NCI-H460 (cell line): ENCODE measurements at regions not wholly inside any gene's neighbourhood (a gene's known extent, or its start where the extent isn't known, plus 50 kb on each side); places are given as distances from the start of the nearest gene placed in this dataset.
"Not testable (repeated sequence)": the region's sequence is repeated elsewhere in the genome, so short reads cannot be mapped to it uniquely, and the experiment has no call there.

Source experiments
- DNase-seq: peaks from one replicate; pipeline ENCODE4 v3.0.0-alpha.2; 2016; ENCODE audit warnings: low read depth; ENCODE audit errors: extremely low read depth

DNA sequence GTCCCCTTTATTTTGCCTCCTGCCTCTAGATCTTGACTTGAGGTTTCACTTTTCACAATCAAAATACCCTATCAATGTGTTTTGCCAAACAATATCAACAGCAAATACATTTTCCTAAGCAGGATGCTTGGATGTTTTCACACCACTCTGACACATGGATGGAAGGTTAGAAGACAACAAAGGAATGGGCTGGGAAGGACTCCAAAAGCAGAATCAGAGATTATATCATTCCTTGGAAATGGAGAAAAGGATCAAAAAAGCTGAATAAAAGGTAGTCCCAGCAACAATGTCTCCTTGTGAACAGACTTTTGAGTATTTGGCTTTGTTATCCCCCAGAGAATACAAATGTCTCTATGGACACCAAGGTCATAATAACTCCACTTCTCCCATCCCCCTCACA lies 170.8 kb downstream of the ETAA1 start:
- DNase-seq = no peak

GRCh38 chr2:67570611-67571010 lies 173.5 kb downstream of the ETAA1 start:
- no peak for DNase-seq

- DNase-seq = no peak
Measured at GRCh38 chr2:67571785-67572718, 174.9 kb downstream of the ETAA1 start.

DNA sequence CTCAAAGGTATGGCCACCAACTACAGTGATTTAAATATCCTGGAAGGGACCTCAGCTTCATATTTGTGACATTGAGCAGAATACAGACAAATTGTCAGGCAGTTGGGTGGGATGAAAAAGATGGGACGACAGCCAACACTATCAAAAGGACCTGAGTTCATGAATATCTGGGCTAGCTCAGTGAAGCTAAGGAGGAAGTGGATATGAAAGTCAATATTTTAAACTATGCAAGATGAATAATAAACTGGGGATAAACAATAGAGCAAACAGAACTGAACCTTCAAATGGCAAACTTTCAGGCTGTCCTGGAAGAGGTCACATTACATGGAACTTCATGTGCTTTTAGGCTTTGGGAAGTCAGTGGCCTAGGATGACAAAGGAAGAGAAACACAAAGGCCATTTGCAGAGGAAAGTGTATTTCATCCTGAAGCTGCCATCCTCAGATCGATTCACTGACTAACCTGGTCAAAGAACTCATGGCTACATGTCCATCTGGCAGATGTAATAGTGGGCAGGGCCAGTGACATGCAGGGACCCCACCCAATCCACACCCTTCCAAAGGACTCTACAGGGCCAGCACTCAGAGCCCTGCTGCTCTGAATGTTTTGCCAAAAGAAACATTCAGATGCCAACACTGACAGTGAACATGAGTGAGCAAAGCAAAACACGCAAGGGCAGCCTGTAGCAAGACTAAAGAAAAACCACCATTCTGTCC lies 175.7 kb downstream of the ETAA1 start:
- DNase-seq = no peak

GRCh38 chr2:67574230-67574629 lies 177.1 kb downstream of the ETAA1 start:
- no peak for DNase-seq

GRCh38 chr2:67576226-67576625 lies 179.1 kb downstream of the ETAA1 start:
- no peak for DNase-seq

- DNase-seq = no peak
Measured at GRCh38 chr2:67576991-67577390, 179.9 kb downstream of the ETAA1 start.

DNA sequence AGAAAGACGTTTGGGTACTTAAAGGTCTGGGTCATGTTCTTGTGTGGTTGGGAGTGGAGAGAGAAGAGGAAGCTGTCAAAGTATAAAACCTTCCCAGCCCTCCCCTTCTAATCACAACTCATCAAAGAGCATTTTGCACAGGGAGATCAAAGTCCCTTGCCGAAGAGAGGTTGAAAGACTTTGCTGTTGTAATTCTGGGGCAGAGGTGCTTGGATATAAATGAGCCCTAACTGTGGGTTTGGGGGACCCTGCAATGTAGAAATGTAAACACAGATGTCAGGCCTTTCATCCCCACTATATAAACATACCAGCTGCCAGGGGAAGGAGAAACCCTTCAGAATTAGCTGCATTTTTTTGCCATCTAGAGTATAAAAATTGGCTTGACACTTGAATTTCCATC lies 182.1 kb downstream of the ETAA1 start:
- no peak for DNase-seq

DNA sequence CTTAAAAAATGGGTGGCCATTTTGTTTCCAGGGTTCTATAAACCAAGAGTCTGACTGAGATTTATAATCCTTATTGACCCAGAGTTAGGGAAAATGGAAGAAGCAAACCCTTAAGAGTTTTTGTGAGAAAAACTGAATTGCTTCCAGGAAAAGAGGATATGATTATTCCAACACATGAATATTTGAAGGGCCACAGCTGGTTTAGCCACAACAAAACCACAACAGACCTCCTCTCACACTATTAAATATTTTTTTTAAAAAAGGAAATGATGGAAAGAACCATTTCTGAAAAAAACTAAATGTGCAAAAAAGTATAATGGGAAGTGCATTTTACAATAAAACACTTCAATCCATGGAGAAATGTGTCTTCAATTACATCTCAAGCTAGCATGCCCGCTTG lies 182.7 kb downstream of the ETAA1 start:
- no peak for DNase-seq

- DNase-seq = no peak
Measured at GRCh38 chr2:67581751-67582150, 184.6 kb downstream of the ETAA1 start.

DNA sequence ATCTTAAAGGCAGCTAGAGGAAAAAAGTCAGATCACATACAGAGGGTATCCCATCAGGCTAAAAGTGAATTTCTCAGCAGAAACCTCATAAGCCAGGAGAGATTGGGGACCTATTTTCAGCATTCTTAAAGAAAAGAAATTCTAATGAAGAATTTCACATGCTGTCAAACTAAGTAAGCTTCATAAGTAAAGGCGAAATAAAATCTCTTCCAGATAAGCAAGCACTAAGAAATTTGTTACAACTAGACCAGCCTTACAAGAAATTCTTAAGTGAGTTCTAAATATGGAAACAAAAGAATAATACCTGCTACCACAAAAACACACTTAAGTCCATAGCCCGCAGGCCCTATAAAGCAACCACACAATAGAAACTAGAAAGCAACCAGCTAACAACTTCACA lies 186.1 kb downstream of the ETAA1 start:
- DNase-seq = no peak

DNA sequence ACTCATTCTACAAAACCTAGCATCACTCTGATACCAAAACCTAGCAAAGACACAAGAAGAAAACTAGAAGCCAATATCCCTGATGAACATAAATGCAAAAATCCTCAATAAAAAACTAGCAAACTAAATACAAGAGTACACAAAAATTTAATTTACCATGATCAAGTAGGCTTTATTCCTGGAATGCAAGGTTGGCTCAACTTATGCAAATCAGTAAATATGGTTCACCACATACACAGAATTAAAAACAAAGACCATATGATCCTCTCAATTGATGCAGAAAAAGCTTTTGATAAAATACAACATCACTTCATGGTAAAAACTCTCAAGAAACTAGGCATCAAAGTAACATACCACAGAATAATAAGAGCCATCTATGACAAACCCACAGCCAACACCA lies 188.3 kb downstream of the ETAA1 start:
- no peak for DNase-seq

DNA sequence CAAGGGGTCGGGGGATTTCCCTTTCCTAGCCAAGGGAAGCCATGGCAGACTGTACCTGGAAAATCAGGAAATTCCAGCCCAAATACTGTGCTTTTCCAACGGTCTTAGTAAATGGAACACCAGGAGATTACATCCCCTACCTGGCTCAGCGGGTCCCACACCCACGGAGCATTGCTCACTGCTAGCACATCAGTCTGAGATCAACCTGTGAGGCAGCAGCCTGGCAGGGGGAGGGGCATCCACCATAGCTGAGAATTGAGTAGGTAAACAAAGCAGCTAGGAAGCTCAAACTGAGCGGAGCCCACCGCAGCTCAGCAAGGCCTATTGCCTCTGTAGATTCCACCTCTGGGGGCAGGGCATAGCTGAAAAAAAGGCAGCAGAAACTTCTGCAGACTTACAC lies 192.0 kb downstream of the ETAA1 start:
- not testable (repeated sequence) for DNase-seq

- not testable (repeated sequence) for DNase-seq
Measured at GRCh38 chr2:67594522-67594921, 197.4 kb downstream of the ETAA1 start.

- no peak for DNase-seq
Measured at GRCh38 chr2:67596871-67597270, 199.7 kb downstream of the ETAA1 start.

GRCh38 chr2:67599561-67599960 lies 202.4 kb downstream of the ETAA1 start:
- DNase-seq = no peak

DNA sequence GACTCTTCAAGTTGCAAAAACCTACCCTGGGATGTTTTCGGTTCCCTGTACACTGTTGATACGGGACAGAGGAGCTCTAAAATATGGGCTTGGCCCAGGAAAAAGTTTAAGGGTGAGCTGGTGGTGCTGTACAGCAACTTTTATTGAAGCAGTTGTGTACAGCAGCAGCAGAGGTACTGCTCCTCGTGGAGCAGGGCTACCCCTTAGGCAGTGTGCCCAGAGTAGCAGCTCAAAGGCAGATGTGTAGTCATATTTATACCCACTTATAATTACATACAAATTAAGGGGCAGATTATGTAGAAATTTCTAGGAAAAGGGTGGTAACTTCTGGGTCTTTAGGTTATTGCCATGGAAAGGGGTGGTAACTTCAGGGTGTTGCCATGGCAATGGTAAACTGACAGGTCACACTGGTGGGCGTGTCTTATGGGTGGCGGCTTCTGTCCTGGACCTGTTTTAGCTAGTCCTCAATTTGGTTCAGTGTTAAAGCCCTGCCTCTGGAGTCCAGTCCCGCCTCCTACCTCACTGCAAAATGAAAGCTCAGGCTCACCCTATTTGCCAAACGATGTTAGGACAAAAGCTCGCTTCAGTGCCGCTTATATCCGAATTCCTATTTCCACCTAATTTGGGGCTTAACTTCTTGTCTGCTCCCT lies 203.2 kb downstream of the ETAA1 start:
- no peak for DNase-seq

DNA sequence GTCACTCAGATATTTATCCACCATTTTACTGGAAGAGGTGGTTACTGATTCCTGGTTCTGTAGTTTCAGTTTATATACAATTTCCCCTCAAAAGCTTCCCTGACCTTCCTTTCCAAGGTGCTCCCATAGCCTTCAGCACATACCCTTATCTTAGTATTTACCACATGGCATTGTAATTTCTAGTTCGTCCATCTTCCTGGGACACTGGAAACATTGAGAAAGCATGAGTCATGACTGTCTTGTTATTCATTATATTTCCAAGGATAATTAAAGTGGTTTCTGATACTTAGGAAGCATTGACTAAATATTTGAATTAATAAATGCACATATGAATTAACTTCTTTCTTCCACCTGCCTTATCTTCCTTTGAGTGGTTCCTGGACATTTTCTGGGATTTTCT lies 203.8 kb downstream of the ETAA1 start:
- no peak for DNase-seq

DNA sequence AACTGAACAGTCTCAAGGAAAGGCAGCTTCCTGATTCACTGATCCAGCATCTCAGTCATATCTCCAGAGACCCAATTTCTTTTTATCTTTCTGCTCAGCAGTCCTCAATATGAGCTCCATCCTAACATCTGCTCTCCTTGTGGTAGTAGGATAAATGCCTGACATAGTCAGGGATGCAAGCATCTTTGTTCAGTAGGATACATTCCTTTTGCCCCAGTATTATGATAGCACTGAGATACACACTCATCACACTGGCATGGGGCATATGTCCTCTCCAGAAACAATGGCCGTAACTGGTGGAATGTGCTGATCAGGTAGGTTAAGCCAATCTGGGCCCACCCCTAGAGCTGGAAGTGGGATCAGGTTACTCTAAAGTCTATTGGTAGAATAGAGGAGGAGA lies 207.2 kb downstream of the ETAA1 start:
- no peak for DNase-seq

DNA sequence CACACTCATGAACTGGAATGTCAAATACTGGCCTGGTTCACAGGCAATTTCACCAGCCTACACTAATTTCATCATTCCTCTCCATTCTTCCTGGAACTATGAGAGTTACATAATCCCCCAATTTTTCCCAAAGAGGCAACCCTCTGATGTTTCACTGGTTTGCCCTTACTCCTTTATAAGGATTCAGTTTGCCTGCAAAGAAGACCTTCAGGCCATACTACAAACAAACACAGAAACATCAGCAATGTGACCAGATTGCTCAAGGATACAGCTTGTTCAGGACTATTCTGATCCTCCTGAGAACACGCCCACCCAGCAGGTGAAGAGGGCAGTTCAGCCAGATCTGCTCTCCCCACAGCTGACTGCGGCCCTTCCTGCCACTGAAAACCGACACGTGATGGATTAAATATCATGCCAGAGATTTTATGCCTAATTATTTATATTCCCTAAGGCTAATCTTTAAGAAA lies 215.5 kb downstream of the ETAA1 start:
- DNase-seq = no peak

DNA sequence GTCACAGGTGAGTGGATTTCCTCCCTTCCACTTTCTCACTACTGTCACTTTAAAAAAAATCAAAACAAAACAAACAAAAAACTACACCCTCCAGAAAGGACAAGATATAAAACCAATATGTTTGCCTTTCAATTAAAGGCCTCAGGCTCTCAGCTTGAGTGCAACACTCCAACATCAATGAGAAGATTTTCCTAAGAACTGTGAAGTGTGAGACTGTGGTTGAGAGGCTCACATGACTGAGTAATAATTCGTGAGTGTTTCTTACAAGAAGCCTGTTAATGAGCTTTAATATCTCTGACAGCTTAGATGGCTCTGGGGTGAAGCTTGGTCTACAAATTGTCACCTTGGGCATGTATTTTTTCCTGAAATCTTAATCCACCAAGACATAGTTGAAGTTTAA lies 216.1 kb downstream of the ETAA1 start:
- no peak for DNase-seq
